HG02588 (cell line): ENCODE measurements at regions not wholly inside any gene's neighbourhood (a gene's known extent, or its start where the extent isn't known, plus 50 kb on each side); places are given as distances from the start of the nearest gene placed in this dataset.

ENCODE experiments used
- ATAC-seq: cut with Tn5 transposase; IDR thresholded peaks from one replicate; pipeline ENCODE4 v1.9.1; 2021; ENCODE audit warnings: mild to moderate bottlenecking, moderate library complexity; ENCODE audit not compliant: unreplicated experiment

DNA sequence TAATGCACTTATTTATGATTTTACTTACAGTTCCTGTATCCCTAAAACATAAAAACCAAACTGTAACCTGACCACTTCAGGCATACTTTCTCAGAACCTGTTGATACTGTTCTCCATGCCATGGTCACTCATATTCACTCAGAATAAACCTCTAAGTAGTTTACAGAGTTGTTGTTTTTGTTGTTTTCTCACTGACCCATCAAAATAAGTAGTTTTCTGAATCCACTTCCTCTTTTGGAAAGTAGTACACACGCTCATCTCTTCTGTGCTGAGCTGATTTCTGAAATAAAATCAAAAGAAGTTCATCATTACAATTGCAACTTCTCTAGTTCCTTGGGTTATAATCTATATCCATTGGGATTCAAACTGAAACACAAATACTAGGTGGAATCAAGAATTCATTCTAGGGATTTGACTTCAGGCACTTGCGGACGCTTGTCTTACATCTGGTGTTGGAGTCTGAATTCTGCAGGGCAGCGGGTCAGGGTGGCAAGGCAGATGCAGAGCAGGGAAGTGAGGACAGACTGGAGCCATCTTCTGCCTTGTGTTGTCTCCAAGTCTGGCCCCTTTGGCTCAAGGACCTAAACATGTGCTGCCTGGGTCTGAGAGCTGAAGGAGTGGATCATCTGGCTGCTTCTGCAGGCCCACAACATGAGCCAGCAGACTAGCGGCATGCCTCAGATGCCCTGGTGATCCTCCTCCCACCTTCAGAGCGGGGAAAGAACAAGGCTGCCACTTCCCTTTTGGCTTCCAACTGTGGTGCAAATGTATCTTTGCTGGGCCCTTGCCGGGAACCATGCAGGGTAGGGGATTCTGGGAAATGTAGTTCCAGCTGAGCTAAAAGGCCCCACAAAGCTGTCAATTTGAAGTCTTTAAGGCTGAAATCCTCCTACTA is 167.9 kb upstream of the MYLIP start:
- no peak for ATAC-seq

DNA sequence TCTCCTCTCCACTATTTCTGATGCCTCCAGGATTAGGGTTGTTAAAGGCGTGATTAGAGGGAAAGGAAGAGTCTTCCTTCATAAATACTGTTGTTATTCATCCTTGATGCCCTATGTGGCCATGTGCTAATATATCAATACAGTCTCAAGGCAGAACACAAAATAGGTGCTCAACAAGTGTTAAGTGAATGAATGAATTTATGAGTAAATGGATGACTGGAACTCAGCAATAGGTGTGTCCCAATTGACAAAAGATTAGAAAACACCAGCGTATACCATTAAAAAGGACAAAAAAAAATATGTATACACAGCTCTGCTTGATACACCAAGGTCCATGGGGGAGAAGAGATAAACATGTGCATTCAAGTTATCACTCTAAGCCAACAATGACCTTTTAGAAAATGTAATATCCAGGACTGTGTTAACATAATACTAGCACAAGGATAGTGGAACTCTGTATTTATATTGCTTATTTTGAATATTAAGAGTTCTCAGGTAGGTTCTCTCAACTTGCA is 171.2 kb upstream of the MYLIP start:
- no peak for ATAC-seq

DNA sequence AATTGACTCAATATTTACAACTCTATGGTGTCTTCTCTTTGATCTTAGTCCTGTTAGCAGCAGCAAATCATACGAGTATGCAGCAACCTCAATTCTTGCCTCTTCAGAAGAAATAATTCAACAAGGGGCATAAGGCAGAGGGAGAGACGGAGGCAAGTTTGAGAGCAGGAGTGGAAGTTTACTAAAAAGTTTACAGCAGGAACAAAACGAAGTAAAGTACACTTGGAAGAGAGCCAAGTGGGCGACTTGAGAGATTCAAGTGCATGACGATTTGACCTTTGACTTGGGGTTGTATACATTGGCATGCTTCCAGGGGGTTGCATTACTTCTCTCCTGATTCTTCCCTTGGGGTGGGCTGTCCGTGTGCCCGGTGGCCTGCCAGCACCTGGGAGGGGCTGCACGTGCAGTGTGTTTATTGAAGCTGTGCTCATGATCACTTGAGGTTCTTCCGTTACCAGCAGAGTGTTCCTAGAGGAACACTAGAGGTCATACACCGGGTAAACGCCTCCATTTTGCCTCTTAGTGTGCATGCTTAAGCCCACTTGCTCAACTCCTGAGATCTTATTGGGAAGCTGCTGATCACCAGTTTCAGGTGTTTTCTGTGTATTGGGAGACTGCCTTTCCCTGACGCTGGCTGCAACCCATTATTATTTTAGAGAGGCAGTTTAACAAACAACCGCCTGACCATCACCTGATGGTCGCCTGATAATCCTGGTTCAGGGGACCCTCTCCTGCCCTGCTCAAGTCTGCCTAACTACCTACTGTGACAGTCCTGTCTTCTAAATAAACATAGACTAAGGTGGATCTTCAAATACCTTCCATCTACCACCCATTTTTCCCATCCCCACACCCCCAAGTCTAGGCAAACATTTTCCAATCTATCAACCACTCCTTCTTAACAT is 172.4 kb upstream of the MYLIP start:
- no peak for ATAC-seq

DNA sequence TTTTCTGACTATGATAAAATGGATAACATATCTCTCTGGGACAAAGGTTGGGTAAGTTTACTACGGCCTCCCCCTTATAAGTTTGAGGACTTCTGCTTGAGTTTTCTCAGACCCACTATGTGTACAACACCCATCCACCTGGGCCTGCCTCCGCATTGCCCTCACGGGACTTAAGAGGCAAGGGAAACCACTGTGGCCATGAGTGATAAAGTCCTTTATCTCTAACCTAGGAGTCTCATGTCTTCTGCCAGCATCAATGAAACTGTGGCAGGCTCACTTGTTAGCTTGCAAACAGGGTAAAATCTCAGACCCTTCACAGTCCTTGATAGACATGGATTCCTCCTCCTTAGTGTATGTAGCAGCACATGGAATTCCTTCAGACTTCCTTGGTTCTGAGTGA is 173.4 kb upstream of the MYLIP start:
- no peak for ATAC-seq

- ATAC-seq, result no peak
Measured at GRCh38 chr6:15953152-15953880, 175.6 kb upstream of the MYLIP start.

DNA sequence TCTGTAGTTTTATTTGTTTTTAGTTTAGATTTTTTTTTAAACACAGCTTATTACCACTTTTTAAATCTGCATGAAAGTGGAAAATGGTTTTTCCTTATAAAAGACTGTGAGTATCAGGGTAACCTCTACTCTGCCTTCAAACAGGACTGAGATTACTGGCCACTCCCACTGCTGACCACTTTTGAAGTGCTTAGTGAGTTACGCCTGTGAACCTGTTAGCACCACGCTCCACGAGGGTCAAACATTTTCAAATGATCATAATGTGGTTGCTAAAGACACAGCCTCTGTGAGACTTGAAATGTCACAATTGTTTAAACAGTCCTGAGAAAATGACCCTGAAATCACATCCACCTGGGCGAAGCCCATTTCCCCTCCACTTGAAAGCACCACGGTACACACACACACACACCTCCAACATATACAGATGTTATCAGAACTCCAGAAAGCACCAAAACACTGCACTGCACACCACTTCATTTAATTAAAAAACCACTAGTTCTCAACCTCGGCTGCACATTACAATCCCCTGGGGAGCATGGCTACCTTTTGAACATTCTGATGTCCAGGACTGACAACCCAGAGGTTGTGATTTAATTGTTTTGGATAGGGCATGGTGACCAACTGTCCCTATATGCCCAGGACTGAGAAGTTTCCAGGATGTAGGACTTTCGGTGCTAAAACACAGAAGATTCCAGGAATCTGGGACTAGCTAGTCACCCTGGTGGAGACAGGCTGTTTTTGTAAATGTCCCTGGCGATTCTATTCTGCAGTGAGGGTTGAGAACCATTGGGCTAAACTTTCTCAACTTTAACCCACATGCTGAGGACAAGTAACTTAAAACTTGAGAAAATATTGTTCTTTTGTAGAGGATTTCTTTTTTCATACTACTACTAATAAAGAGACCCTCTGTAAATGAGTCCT is 176.4 kb upstream of the MYLIP start:
- no peak for ATAC-seq

DNA sequence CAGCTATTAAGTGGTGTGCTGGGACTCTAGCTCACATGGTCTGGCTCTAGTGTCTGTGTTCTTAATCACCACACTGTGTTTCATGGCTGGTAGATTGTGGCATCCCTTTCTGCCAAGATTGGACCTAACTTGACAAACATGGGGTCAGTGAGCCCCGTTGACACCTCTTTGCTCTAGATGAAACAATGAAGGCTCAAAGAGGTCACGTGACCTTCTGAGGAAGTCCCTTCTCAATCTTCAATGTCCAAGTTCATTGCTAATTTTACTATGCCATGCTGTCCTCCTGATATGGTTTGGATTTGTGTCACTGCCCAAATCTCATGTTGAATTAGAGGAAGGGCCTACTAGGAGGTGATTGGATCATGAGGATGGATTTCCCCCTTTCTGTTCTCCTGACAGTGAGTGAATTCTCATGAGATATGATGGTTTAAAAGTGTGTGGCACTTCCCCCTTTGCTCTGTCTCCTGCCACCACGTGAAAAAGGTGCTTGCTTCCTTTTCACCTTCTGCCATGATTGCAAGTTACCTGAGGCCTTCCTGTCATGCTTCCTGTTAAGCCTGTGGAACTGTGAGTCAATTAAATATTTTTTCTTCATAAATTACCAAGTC is 177.8 kb upstream of the MYLIP start:
- ATAC-seq, result no peak

- ATAC-seq, result no peak
Measured at GRCh38 chr6:15949982-15950381, 178.9 kb upstream of the MYLIP start.

DNA sequence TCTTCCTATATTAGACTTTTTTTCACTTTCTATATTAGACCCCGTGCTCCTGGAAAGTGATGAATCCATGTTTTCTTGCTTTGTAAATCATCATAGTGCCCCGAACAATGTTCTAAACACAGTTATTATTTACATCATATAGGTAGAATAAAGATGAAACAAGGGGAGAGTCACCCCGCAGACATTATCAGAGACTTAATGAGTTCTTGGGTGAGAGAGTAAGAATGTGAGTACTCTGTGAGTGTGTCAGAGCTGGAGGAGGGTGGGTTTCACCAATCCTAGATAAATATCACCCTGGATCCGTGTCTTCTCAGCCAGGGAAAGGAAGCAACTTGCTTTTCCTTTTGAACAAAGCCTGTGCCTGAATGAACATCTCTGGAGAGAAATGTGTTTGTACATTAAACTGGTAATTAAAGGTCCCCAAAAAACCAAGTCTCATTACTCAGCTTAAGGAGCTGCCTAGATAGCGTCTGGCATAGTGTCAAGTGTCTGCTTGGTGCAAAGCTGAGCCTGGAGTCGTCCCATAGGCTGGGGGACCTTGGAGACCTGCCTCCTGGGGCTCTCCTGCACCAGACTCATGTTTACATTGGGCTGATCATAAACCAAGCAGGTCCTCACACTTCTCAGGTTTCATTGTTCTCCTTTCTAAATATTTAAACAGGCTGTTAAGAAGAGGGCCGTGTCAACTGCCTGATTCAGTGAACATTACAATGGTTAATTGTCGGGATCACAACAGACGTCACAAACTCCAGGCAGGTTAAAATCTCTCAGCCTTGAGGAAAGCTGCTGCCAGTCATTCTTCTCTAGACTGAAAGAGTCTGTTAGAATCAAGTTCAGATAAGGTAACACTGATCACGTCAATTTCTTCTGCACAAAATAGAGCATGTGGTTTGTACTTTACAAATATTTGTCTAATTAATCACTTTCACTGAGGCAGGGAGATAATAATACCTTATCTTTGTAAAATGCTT is 179.7 kb upstream of the MYLIP start:
- ATAC-seq, result no peak

DNA sequence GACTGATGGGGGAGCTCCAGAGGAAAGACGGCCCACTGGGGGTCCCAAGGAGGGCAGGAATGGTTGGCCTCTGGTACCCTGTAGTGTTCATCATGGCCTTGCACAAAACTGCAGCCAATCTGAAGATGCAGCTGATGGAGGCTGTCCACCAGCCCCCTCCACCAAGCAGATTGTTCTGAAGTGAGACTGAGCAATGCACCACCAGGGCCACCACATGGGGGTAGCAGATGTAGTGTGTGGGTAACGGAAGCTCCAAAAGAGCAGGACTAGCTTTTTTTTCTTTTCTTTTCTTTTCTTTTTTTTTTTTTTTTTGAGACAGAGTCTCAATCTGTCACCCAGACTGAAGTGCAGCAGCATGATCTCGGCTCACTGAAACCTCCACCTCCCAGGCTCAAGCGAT is 181.0 kb upstream of the MYLIP start:
- no peak for ATAC-seq

DNA sequence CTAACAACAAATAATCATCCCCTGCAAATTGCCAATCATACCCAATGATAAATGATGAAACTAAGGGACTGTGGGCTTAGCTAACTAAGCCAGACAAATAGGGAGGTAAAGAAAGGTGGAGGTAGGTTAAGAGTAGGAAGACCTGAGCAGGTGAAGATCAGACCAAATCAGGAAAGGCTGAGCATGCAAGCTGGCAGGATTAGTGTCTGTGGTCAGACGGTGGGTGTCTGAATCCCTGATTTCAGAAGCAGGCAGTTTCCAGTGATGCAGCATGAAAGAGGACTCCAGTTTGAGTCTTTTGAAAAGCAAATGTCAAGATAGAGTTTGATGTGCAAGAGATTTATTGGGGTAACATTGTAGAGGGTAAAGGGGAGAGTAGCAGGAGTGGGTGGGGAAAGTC is 181.4 kb upstream of the MYLIP start:
- no peak for ATAC-seq

- ATAC-seq, result no peak
Measured at GRCh38 chr6:15946701-15947385, 182.0 kb upstream of the MYLIP start.

DNA sequence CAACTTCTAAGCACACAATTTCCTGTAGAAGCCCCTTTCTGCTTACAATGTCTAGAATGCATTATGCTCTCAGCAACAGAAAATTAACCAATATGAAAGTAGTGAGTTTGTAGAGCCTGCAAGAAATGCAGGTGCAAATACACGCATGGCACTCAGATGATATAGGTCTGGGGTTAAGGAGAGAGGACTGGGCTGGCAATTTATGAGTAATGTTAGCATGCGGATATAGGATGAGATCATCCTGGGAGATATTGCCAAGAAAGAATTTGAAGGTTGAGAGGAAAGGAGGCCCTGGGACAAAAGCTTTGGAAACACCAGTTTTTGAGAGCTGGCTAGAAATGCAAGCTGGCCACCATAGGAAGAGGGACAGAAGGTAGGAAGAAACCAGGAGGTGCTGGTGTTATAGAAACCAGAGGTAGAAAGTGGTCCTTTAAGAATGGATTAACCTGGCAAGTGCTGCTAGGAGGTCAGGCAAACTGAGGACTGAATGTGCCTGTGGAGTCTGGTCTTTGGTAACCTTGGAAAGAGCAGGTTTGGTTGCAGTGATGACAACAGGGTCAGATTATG is 183.2 kb upstream of the MYLIP start:
- ATAC-seq, result no peak

GRCh38 chr6:15943423-15943822 is 185.5 kb upstream of the MYLIP start:
- ATAC-seq, result no peak

DNA sequence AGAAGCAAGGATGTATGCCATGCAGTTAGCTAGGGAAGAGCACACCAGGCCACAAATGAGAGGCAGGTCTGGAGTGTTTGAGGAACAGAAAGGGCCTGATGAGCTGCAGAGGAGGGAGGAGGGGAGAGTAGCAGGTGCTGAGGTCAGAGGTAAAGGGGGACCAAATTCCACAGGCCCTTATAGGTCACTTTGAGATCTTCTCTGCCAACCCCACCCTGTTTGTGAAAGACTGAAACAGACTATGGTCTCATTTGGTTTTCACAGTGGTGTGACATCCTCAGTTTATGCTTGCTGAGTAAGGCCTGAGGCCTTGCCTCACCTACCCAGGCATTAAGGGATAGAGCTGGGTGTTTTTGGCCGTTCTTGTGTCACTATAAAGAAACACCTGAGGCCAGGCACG is 187.7 kb upstream of the MYLIP start:
- ATAC-seq, result no peak

- no peak for ATAC-seq
Measured at GRCh38 chr6:15938107-15938506, 190.8 kb upstream of the MYLIP start.

DNA sequence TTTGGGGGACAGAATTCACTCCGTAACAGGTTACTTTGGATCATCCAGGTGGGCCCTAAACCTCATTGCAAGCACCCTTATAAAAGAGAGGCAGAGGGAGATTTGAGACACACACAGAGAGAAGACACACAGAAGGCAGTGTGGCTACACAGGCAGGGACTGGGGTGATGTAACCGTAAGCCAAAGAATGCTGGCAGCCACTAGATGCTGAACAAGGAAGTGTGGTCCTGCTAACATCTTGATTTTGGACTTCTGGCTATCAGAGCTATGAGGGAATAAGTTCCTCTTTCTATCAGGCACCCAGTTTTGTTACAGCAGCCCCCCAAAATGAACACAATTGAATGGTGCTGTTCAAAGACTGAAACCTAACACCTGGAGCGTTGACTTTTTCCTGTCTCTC is 191.3 kb upstream of the MYLIP start:
- no peak for ATAC-seq

DNA sequence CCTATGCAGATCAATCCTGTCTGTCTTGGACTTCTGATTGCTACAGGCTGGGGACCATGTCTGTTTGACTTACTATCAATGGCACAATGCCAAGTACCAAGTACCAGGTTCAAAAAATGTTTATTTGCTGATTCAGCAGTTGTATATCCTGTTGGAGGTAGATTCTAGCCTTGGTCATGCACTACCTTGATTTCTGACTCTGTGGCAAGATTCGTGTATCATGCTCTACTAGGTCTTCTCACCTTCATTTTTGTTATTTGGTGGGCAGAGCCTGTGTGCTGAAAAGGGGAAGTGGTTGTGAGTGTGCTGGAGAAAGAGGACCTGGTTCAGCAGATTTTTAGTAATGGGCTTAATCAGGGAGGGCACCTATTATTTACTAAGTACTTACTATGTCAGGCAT is 192.4 kb upstream of the MYLIP start:
- ATAC-seq, result peak; percentile 81
